Mononuclear cell (primary cell): ENCODE measurements at regions not wholly inside any gene's neighbourhood (a gene's known extent, or its start where the extent isn't known, plus 50 kb on each side); places are given as distances from the start of the nearest gene placed in this dataset.

ENCODE experiments used
- H3K27me3 ChIP-seq: 2 replicates; pipeline ENCODE4 v1.6.0; 2011; ENCODE audit warnings: low read length, control low read depth; ENCODE audit not compliant: insufficient read depth
- H3K4me1 ChIP-seq: 2 replicates; pipeline ENCODE4 v1.5.1; 2011; ENCODE audit warnings: mild to moderate bottlenecking, low read length, control low read depth; ENCODE audit not compliant: insufficient read depth
- H3K4me3 ChIP-seq: 2 replicates; pipeline ENCODE4 v1.5.1; 2011; ENCODE audit warnings: mild to moderate bottlenecking, low read length, moderate library complexity
- H3K9me3 ChIP-seq: 2 replicates; pipeline ENCODE4 v1.5.1; 2011; ENCODE audit warnings: low read depth, mild to moderate bottlenecking, control low read depth, low read length

DNA sequence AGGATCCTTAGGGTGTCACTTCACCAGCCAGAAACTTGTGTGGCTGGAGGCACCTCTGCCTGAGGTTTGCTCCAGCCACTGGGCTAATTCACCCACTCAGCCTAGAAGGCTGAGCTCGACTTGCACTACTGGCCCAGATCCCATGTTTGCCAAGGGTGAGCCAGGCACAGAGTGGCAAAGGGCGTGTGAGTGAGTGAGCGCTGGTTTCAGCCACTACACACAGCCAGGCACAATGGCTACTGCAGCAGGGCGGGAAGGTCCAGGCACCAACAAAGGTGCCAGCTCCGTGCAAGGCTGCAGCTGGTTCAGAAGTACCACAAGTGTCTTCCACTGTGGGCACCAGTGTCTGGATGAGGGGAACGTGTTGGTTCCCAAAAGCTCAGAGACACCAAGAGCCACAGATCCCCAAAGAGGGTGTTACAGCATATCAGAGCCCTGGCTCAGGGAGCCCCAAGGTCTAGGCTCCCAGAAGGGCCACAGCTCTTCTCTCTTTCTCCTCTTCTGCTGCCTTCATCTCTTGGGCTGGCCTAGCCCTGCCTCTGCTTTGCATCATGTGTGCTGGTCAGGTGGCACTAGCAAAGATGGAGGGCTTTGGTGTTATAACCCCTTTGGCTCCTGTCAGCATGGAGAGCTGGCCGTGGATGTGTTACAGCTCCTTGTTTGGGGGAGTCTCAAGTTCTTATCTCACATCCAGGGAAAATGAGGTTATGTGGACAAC lies 736.3 kb upstream of the KLHL1 start:
- no peaks in the 10 kb centered on the region for H3K4me1 ChIP-seq
- no peak overlapping the region for H3K4me3 ChIP-seq
- H3K9me3 ChIP-seq = no peaks in the 10 kb centered on the region
- H3K27me3 ChIP-seq = no peaks in the 10 kb centered on the region

DNA sequence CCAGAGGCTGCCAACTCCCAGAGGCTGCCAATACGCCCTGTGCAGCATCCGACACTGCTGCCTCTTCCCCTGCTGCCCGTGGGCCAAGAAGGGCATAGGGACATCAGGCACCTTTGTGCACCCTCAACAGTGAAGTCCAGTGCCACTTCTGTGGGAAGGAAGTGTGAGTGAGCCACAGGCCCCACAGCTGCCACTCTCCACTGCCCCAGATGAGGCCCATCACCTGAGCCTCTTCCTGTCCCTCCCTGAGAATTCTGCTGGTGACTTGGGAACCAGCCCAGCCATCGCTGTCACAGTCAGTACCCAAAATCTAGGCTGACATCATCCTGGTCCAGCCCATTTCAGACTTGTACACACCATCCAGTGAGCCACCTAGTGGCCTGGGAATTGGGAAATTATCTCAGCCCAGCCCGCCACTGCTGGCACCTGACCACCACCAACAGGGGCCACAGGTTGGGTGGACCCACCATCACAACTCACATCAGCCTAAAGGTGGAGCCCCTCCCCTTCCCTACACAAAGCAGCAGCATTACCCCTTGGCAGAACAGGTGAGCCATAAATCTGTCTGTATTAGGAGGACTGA lies 733.9 kb upstream of the KLHL1 start:
- H3K27me3 ChIP-seq = no peaks in the 10 kb centered on the region
- no peaks in the 10 kb centered on the region for H3K4me1 ChIP-seq
- no peaks in the 10 kb centered on the region for H3K9me3 ChIP-seq
- no peak overlapping the region for H3K4me3 ChIP-seq

DNA sequence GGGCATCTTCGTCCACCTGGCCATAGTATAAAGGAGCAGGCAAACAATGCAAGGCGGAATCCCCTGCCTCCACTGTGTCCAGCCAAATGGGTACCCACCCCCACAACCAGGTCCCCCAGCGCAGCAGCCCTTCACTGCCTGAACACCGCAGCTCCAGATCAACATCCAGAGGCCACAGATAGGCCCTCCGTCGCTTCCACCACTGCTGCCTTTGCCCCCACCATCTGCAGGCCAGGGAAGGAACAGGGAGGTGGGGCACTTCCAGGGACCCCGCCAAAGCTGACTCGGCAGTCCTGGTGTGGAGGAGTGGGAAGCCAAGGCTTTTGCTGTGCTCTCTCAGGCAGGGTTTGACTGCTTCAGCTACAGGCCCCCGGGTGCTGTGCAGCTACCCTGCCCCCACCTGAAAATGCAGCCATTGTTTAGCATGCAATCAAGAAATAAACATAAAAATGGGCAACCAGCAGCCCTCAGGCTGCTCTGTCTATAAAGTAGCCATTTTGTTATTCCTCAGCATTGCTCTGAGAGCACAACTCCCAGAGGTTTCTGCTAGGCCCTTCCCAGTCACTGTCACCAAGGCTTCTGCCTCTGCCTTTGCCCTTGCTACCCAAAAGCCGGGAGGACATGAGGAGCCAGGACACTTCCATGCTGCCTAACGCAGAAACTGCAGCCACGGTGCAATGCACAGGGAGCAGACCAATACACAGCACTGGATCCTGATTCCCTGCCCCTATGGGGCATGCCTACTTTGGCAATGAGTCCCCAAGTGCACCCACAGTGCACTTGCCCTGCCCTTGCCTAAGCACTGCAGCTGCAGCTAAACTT lies 733.2 kb upstream of the KLHL1 start:
- no peaks in the 10 kb centered on the region for H3K4me1 ChIP-seq
- no peak overlapping the region for H3K4me3 ChIP-seq
- no peaks in the 10 kb centered on the region for H3K27me3 ChIP-seq
- H3K9me3 ChIP-seq = no peaks in the 10 kb centered on the region

DNA sequence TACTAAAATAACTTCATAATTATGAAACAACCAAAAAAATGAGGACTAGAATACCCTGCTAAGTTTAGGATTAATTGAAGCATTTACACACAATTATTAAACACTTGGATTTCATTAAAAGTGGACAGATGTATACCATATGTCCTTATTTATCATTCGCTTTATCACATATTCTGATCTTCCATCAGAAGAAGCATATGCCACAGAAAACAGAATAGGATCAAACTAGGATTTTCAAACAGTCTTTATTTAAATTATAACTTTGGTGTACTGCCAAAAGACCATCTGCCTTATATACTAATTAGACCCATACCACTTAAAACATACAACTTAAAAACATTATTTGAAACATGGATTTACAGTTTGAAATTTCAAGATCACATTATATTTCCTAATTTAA lies 727.1 kb upstream of the KLHL1 start:
- H3K4me1 ChIP-seq = no peaks in the 10 kb centered on the region
- no peaks in the 10 kb centered on the region for H3K9me3 ChIP-seq
- no peaks in the 10 kb centered on the region for H3K27me3 ChIP-seq
- H3K4me3 ChIP-seq = no peak overlapping the region

DNA sequence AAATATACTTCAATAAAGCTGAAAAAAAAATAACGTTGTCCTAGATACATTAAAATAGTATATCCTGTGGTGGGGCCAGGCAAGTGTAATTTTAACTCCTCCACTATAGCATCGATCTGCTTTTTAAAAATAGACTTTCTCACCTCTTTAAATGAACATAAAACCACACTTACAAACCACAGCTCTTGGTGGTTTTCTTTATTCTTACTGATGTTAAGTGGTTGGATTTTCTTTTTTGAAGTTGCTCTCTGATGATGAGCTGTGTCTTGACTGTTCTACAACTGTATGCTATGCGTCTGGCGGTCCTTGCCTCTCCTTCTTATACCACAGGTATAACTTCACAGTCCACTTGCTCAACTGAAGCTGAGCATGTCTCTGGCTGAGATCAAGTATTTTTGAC lies 721.5 kb upstream of the KLHL1 start:
- Histone ChIP-seq H3K4me3 (no peak overlapping the region), H3K27me3 (no peaks in the 10 kb centered on the region), H3K9me3 (no peaks in the 10 kb centered on the region), H3K4me1 (no peaks in the 10 kb centered on the region)

DNA sequence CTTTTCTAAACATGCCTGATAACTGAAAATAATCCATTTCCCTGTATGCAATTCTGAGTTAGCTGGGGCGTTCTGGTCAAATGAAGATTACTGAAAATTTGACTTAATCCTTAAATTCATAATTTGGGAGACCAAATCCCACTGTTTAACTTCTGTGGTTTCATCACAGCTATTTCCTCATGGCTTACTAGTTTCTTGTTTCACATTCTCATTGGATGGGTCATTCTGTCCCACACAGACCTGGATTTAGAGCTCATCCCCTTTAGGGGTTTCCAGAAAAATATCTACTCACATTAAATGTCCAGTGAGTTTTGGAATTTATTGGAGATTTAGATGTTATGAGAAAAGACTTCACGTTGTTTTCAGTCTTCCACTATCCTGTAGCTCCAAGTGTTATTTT lies 709.3 kb upstream of the KLHL1 start:
- Histone ChIP-seq H3K4me3 (no peak overlapping the region), H3K9me3 (no peaks in the 10 kb centered on the region), H3K4me1 (no peaks in the 10 kb centered on the region), H3K27me3 (no peaks in the 10 kb centered on the region)

DNA sequence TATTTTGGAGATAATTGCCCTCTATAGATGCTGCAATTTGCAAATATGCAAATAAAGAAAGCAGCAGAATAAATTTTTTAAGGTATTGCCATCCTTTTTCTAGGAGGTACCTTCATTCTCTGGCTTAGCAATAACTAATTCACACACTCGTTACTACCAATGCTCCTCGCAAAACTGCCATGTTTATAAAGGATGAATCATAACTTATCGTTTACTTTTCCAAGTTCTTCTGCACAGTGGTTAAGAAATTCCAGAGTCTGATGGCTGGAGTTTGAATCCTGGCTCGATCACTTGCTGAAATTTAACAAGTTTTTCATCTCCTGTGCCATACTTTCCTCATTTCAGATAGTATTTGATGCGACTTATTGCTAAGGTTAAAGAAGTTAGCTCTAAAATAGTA lies 708.6 kb upstream of the KLHL1 start:
- Histone ChIP-seq H3K9me3 (no peaks in the 10 kb centered on the region), H3K4me3 (no peak overlapping the region), H3K27me3 (no peaks in the 10 kb centered on the region), H3K4me1 (no peaks in the 10 kb centered on the region)

DNA sequence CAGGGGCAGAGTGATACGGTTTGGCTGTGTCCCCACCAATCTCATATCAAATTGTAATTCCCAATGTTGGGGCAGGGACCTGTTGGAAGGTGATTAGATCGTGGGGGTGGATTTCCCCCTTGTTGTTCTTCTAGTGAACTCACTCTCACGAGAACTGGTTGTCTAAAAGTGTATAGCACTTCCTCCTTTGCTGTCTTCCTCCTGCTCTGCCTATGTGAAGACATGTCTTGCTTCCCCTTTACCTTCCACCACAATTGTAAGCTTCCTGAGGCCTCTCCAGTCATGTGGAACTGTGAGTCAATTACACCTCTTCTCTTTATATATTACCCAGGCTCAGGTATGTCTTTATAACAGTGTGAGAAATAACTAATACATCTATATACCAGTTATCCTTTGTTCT lies 706.4 kb upstream of the KLHL1 start:
- H3K9me3 ChIP-seq = no peaks in the 10 kb centered on the region
- H3K4me1 ChIP-seq = no peaks in the 10 kb centered on the region
- H3K4me3 ChIP-seq = no peak overlapping the region
- H3K27me3 ChIP-seq = no peaks in the 10 kb centered on the region

DNA sequence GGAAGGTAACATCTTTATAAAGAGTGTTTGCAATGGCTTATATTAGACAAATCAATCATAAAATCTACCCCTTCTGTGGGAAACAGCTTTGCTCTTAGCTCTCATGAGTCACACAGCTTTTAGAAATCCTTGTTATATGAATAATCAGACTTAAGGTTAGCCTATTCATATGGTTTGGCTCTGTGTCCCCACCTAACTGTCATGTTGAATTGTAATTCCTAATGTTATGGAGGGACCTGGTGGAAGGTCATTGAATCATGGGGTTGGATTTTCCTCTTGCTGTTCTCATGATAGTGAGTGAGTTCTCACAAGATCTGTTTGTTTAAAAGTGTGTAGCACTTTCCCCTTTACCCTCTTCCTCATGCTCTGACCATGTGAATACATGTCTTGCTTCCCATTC lies 704.2 kb upstream of the KLHL1 start:
- no peak overlapping the region for H3K4me3 ChIP-seq
- H3K9me3 ChIP-seq = no peaks in the 10 kb centered on the region
- no peaks in the 10 kb centered on the region for H3K27me3 ChIP-seq
- no peaks in the 10 kb centered on the region for H3K4me1 ChIP-seq

DNA sequence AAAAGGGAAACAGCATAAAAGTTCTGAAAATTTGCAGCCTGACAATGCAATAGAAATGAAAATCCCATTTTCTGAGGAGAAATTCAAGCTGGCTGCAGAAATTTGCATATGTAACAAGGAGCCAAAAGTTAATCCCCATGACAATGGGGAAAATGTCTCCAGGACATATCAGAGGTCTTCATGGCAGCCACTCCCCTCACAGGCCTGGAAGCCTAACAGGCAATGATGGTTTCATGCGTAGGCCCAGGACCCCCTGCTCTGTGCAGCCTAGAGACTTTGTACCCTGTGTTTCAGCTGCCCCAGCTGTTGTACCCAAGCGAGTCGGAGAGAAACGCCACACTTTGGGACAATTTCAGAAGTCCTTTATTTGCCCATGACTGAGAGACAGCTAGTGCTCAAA lies 701.3 kb upstream of the KLHL1 start:
- H3K4me1 ChIP-seq = no peaks in the 10 kb centered on the region
- peaks cover 4% of the 10 kb centered on the region for H3K9me3 ChIP-seq
- H3K27me3 ChIP-seq = no peaks in the 10 kb centered on the region
- no peak overlapping the region for H3K4me3 ChIP-seq

DNA sequence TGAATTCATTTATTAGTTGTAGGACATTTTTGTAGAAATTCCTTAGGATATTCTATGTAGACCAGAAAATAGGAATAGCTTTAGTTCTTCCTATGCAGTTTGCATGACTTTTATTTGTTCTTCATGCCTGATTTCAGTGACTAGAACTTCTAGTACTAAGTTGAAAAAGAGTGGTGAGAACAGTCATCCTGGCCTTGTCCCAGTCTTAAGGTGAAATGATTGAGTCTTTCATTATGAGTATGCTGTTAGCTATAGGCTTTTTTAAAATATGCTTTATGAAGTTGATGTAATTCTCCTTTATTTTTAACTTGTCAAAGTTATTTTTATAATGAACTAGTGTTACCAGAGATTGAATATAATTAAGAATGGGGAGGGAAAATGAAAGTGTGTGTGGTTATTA lies 690.1 kb upstream of the KLHL1 start:
- H3K4me1 ChIP-seq = no peaks in the 10 kb centered on the region

DNA sequence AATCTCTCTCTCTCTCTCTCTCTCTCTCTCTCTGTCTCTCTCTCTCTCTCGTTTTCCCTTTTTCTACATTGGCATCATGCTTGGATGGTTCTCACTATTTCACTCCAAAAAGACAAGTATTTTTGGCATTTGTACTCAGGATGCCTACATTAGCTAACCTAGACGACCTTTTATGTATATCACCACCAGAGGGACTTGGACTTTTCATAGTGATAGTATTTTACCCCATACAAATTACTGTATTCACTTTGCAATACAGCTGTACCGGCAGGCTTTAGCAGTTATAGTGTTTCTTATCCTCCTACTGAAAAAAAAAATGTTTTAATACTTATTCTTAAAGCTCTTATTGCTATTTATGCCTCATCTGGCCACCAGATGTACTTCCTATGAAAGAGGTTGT lies 687.2 kb upstream of the KLHL1 start:
- H3K4me1 ChIP-seq = no peaks in the 10 kb centered on the region
- H3K9me3 ChIP-seq = no peaks in the 10 kb centered on the region
- H3K27me3 ChIP-seq = no peaks in the 10 kb centered on the region
- H3K4me3 ChIP-seq = no peak overlapping the region

More for the DNA sequence above, 690.1 kb upstream of the KLHL1 start:
- H3K9me3 ChIP-seq = no peaks in the 10 kb centered on the region
- no peak overlapping the region for H3K4me3 ChIP-seq
- H3K27me3 ChIP-seq = no peaks in the 10 kb centered on the region

DNA sequence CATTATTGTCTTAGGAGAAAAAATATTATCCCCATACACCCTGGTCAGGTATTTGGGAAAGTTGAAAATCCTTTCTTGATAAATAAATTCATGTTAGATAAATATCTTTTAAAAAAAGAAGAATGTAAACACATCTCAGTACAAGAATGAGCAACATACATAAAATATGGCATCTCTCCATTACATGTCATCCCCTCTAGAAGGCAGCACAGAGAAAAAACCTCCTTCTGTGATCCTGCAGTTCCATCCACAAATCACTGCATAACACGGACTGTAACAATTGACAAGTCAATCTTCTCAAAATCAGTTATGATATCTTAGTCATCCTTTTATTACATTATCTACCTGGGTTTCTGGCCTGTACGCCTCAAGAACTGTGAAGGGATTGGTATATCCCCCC lies 683.9 kb upstream of the KLHL1 start:
- Histone ChIP-seq H3K27me3 (no peaks in the 10 kb centered on the region), H3K4me3 (no peak overlapping the region), H3K4me1 (no peaks in the 10 kb centered on the region), H3K9me3 (no peaks in the 10 kb centered on the region)

DNA sequence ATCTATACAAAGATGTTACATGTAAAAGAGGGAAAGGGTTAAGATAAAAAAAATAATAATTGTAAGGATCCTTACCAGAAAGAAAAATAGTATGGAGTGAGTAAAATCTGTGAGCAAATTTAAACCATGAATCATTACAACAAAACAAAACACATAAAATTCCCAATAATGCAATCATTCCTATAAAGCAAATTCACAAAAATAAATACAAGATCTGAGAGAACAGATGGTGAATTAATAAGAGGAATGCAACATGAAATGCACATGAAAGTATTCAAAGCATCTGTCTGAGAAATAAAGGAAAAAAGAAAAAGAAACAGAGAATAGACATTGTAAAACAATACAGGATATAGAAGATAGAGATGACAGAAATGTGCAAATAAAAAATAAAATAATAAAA lies 681.5 kb upstream of the KLHL1 start:
- Histone ChIP-seq H3K4me1 (no peaks in the 10 kb centered on the region), H3K9me3 (no peaks in the 10 kb centered on the region), H3K4me3 (no peak overlapping the region), H3K27me3 (no peaks in the 10 kb centered on the region)

DNA sequence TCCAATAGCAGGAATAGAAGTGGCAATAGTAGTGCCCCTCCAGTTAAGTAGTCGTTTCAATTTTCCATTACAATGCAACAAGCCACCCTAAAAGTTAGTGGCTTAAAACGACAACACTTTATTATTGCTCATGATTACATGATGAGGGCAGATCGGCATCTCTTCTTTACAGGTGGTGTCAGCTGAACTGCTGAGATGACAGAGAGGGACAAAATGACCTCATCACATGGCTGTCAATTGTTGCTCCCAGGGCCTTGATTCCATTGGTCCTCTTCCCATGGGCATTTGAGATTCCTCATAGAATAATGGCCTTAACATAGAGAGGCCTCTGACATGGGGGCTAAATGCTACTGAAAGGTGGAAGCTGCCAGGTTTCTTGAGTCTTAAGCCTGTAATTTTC lies 679.8 kb upstream of the KLHL1 start:
- no peaks in the 10 kb centered on the region for H3K9me3 ChIP-seq
- H3K4me1 ChIP-seq = no peaks in the 10 kb centered on the region
- H3K27me3 ChIP-seq = no peaks in the 10 kb centered on the region
- no peak overlapping the region for H3K4me3 ChIP-seq
